Peyer's patch (tissue), 4 donors: ENCODE measurements at regions not wholly inside any gene's neighbourhood (a gene's known extent, or its start where the extent isn't known, plus 50 kb on each side); places are given as distances from the start of the nearest gene placed in this dataset.
"Not testable (repeated sequence)": the region's sequence is repeated elsewhere in the genome, so short reads cannot be mapped to it uniquely, and the experiment has no call there.

Experiments
- DNase-seq, 3 donors: peaks; one replicate each; pipeline ENCODE4 v3.0.0-alpha.2; 2017 to 2019
- H3K27ac ChIP-seq, 4 donors: fragments of 200-600 bp; sonication (generic); one replicate each; pipeline ENCODE4 v1.5.1; 2016 to 2019
- H3K27me3 ChIP-seq, 2 donors: fragments of 200-600 bp; sonication (generic); one replicate each; pipeline ENCODE4 v1.5.1; 2019
- H3K36me3 ChIP-seq, 3 donors: fragments of 200-600 bp; sonication (generic); one replicate each; pipeline ENCODE4 v1.5.1; 2016 to 2019
- H3K4me1 ChIP-seq, 4 donors: fragments of 200-600 bp; sonication (generic); one replicate each; pipeline ENCODE4 v1.5.1; 2016 to 2019
- H3K4me3 ChIP-seq, 4 donors: fragments of 200-600 bp; sonication (generic); 1 replicate in 3 of 4; 2 replicates in 1 of 4; pipeline ENCODE4 v1.5.1; 2016 to 2019; ENCODE audit warnings: mild to moderate bottlenecking in 1 of 4
- H3K9me3 ChIP-seq, 4 donors: fragments of 200-600 bp; sonication (generic); one replicate each; pipeline ENCODE4 v1.5.1; 2016 to 2019; ENCODE audit warnings: mild to moderate bottlenecking in 1 of 4
- POLR2A ChIP-seq, 2 donors: fragments of 450-650 bp; IDR thresholded peaks; one replicate each; pipeline ENCODE4 v1.5.1; 2017; ENCODE audit warnings: antibody characterized with exemption in 2 of 2, mild to moderate bottlenecking in 2 of 2, moderate library complexity in 2 of 2
- TF ChIP-seq, protein P1 (sequence below), 6 experiments: fragments of 450-650 bp in 4 of 6; fragments of 200-600 bp in 2 of 6; sonication (generic) in 1 of 6; IDR thresholded peaks; one replicate each; pipeline ENCODE4 v1.5.1; 2017 to 2019; ENCODE audit warnings: antibody characterized with exemption in 6 of 6, mild to moderate bottlenecking in 3 of 6, moderate library complexity in 1 of 6

DNA sequence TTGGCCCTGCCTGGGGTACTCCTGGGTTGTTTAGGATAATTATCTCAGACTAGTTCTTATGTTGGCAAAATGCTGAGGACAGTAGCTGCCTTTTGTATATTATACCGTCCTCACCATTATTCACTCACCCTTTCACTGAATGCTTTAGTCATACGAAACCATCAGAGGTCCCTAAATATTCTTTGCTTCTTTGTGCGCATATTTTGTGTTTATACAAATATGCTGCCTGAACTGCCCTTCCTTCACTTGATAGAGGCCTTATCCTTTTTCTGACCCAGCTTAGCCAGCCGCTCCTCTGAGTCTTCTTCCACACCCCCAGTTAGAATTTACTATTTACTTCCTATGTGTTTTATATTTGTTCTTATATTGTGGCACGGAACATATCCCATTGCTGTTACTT lies 70.2 kb upstream of the OSBPL3 start:
- Histone ChIP-seq H3K9me3 (no peaks in the 10 kb centered on the region), H3K4me1 (no peaks in the 10 kb centered on the region), H3K27me3 (no peaks in the 10 kb centered on the region), H3K4me3 (no peak overlapping the region), H3K27ac (no peak overlapping the region), H3K36me3 (no peaks in the 10 kb centered on the region)
- TF ChIP-seq, protein P1, sequence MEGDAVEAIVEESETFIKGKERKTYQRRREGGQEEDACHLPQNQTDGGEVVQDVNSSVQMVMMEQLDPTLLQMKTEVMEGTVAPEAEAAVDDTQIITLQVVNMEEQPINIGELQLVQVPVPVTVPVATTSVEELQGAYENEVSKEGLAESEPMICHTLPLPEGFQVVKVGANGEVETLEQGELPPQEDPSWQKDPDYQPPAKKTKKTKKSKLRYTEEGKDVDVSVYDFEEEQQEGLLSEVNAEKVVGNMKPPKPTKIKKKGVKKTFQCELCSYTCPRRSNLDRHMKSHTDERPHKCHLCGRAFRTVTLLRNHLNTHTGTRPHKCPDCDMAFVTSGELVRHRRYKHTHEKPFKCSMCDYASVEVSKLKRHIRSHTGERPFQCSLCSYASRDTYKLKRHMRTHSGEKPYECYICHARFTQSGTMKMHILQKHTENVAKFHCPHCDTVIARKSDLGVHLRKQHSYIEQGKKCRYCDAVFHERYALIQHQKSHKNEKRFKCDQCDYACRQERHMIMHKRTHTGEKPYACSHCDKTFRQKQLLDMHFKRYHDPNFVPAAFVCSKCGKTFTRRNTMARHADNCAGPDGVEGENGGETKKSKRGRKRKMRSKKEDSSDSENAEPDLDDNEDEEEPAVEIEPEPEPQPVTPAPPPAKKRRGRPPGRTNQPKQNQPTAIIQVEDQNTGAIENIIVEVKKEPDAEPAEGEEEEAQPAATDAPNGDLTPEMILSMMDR (IDR thresholded peaks at IDR 0.05), result no peak
- no peak for TF ChIP-seq POLR2A (IDR thresholded peaks at IDR 0.05)
- DNase-seq, result no peak

DNA sequence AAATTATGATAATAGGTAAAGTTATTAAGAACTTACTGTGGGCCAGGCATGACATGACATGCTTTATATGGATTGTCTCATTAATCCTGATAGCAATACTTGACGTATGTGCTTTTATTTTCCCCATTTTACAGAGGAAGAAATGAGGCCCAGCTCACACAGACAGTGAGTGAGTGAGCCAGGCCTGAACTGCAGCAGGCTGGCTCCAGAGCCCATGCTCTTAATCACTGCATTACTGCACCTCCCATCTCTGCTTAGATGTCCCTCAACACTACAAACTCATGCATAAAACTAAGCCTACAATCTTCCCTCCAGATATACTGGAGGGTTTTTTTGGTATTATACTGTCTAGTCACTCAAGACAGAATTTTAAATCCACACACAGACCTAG lies 68.5 kb upstream of the OSBPL3 start:
- DNase-seq, result no peak
- Histone ChIP-seq H3K4me3 (no peak overlapping the region), H3K9me3 (no peaks in the 10 kb centered on the region), H3K36me3 (no peaks in the 10 kb centered on the region), H3K27me3 (no peaks in the 10 kb centered on the region), H3K4me1 (no peaks in the 10 kb centered on the region), H3K27ac (no peak overlapping the region)
- no peak for TF ChIP-seq POLR2A (IDR thresholded peaks at IDR 0.05)
- TF ChIP-seq, protein P1 (IDR thresholded peaks at IDR 0.05), result no peak

DNA sequence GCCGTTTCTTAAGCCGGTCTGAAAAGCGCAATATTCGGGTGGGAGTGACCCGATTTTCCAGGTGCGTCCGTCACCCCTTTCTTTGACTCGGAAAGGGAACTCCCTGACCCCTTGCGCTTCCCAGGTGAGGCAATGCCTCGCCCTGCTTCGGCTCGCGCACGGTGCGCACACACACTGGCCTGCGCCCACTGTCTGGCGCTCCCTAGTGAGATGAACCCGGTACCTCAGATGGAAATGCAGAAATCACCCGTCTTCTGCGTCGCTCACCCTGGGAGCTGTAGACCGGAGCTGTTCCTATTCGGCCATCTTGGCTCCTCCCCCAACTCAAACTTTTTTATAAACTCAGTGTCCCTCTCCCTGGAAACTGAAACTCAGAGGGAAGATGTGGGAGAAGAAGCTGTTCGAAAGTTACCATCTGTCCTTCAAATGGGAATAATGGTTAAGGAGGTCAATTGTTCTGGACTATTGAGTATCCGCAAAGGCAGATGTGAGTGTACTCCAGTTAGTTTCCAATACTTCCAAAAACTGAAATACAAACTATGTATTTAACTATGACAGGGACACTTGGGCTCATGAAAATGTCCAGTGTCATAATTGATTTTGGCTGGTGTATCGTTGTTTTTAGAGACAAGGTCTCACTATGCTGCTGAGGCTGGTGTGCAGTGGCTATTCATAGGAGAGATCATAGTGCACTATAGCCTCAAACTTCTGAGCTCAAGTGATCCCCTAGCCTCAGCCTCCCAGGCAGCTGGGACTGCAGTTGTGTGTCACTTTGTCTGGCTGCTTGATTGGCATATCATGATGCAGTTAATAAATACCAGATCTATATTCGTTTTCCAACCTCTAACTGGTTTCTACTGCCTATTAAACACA lies 67.8 kb upstream of the OSBPL3 start:
- not testable (repeated sequence) for H3K36me3 ChIP-seq, H3K4me1 ChIP-seq, H3K4me3 ChIP-seq, H3K27ac ChIP-seq, H3K9me3 ChIP-seq, DNase-seq, H3K27me3 ChIP-seq

DNA sequence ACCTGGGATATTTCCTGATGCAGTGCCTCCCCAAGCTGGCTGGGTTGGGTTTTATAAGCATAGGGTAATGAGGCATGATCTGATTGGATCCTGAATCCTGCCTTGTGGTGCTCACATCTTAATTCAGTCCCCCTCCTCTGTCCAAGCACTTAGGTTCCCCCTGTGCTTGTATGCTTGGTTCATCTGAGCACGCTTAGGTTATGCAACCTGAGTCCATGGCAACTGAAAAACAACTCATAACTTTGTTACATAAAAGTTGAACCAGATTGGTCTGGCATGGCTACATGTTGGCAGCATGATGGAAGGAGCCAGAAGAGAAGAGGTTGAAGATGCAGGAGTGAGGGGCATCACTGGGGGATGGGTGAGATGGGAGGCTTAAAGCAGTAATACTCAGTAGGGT lies 57.3 kb upstream of the OSBPL3 start:
- Histone ChIP-seq H3K27me3 (no peaks in the 10 kb centered on the region), H3K4me1 (no peaks in the 10 kb centered on the region), H3K36me3 (no peaks in the 10 kb centered on the region)

DNA sequence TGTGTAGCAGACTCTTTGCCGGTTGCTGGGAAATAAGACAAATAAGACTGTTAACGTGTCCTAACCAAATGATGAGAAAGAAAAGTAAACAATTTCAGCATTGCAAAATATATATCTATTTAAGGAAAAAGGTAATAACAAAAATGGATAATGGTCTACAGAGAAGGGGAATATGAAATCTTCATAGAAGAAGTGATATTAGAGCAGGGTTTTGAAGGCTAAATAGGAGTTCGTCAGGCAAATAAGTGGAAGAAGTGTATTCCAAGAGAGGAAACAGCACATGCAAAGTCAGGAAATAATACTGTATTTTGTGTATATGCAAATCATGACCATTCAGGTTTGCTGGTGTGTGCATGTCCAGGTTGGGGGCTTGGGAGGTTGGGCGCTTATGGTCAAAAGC lies 55.3 kb upstream of the OSBPL3 start:
- TF ChIP-seq, protein P1 (IDR thresholded peaks at IDR 0.05), result no peak
- no peak for TF ChIP-seq POLR2A (IDR thresholded peaks at IDR 0.05)
- Histone ChIP-seq H3K27me3 (no peaks in the 10 kb centered on the region), H3K27ac (no peak overlapping the region), H3K4me3 (no peak overlapping the region), H3K4me1 (no peaks in the 10 kb centered on the region), H3K36me3 (no peaks in the 10 kb centered on the region), H3K9me3 (no peaks in the 10 kb centered on the region)
- DNase-seq, result no peak

More for the DNA sequence above, 57.3 kb upstream of the OSBPL3 start:
- no peak overlapping the region for H3K4me3 ChIP-seq
- H3K9me3 ChIP-seq, result no peaks in the 10 kb centered on the region
- H3K27ac ChIP-seq, result no peak overlapping the region
- TF ChIP-seq, protein P1 (IDR thresholded peaks at IDR 0.05), result no peak
- TF ChIP-seq POLR2A (IDR thresholded peaks at IDR 0.05), result no peak
- DNase-seq, result no peak

DNA sequence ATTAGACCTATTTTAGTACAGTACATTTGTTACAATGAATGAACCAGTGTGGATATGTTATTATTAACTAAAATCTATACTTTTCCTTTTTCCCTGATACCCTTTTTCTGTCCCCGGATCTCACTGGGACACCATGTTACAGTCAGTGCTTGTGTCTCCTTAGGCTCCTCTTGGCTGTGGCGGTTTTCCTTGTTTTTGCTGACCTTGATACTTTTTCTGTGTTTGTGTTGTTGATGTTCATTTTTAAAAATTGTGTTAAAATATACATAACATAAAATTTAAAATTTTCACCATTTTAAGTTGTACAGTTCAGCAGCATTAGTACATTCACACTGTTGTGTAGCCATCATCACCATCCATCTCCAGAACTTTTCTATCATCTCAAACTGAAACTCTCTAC lies 54.2 kb upstream of the OSBPL3 start:
- no peak for DNase-seq
- Histone ChIP-seq H3K27ac (no peak overlapping the region), H3K4me1 (no peaks in the 10 kb centered on the region), H3K27me3 (no peaks in the 10 kb centered on the region), H3K9me3 (no peaks in the 10 kb centered on the region), H3K36me3 (no peaks in the 10 kb centered on the region), H3K4me3 (no peak overlapping the region)
- TF ChIP-seq, protein P1 (IDR thresholded peaks at IDR 0.05), result no peak
- TF ChIP-seq POLR2A (IDR thresholded peaks at IDR 0.05), result no peak
